ENCODE measurements at regions not wholly inside any gene's neighbourhood (a gene's known extent, or its start where the extent isn't known, plus 50 kb on each side); places are given as distances from the start of the nearest gene placed in this dataset.

- H2BK120ac ChIP-seq (ENCODE audit: low read depth, low read length, poor library complexity, severe bottlenecking): no peak overlapping the region
- H3K4me1 ChIP-seq (ENCODE audit: insufficient read depth, low read length): no peaks in the 10 kb centered on the region
- no peak for DNase-seq
- H4K20me1 ChIP-seq (ENCODE audit: control insufficient read depth, insufficient read depth, insufficient read length): no peaks in the 10 kb centered on the region
- H3K23me2 ChIP-seq (ENCODE audit: insufficient read length, low read depth, low read length, poor library complexity, severe bottlenecking): no peaks in the 10 kb centered on the region
- Mint-ChIP-seq H3K36me3 (ENCODE audit: insufficient read depth in 1 of 3, low read depth in 3 of 3) (no peaks in the 10 kb centered on the region), H3K27me3 (ENCODE audit: low read depth) (no peaks in the 10 kb centered on the region), H3K4me1 (peaks cover 3 to 6% of the 10 kb centered on the region in 2 experiments), H3K27ac (no peak overlapping the region), H3K4me3 (no peak overlapping the region), H3K9me3 (no peaks in the 10 kb centered on the region)
- no peak overlapping the region for H3K4ac ChIP-seq (ENCODE audit: low read depth, low read length)
- no peak overlapping the region for H2BK5ac ChIP-seq (ENCODE audit: insufficient read length, low read length)
- H3K9me3 ChIP-seq (ENCODE audit: control insufficient read depth, low read depth, low read length): no peaks in the 10 kb centered on the region
- no peaks in the 10 kb centered on the region for H3K79me2 ChIP-seq (ENCODE audit: insufficient read depth, low read length)
- H4K5ac ChIP-seq (ENCODE audit: insufficient read length, low read depth, low read length): no peak overlapping the region
- no peak overlapping the region for H2BK20ac ChIP-seq (ENCODE audit: low read depth, low read length, poor library complexity, severe bottlenecking)
- no peak overlapping the region for H3K14ac ChIP-seq (ENCODE audit: insufficient read depth, low read length)
- H3K56ac ChIP-seq (ENCODE audit: insufficient read length, low read depth, low read length): no peak overlapping the region
- H2BK15ac ChIP-seq (ENCODE audit: low read depth, low read length): no peak overlapping the region
- WGBS (ENCODE audit: extremely low coverage, insufficient read length, low lambda C conversion rate): no CpG with 5 or more reads among the region's 2 CpGs
- H3K4me2 ChIP-seq (ENCODE audit: insufficient read depth, insufficient read length, low read length): no peak overlapping the region
- H3K9ac ChIP-seq (ENCODE audit: extremely low read depth, insufficient read length, low read length): no peak overlapping the region
- H3K18ac ChIP-seq (ENCODE audit: insufficient read length, low read depth, low read length): no peak overlapping the region
- H4K8ac ChIP-seq (replicated peaks; ENCODE audit: insufficient read length, low read depth, low read length): no peak overlapping the region
- no peak overlapping the region for H2AK5ac ChIP-seq (ENCODE audit: insufficient read length, low read length)
- no peak overlapping the region for H2AFZ ChIP-seq (ENCODE audit: low read length)
- H3T11ph ChIP-seq (ENCODE audit: low read length): no peak overlapping the region
- no peak for TF ChIP-seq CTCF (conservative IDR thresholded peaks at IDR 0.05)
- no peak overlapping the region for H2BK12ac ChIP-seq (ENCODE audit: insufficient read length, low read depth, low read length)
- H3K23ac ChIP-seq (ENCODE audit: insufficient read length, low read depth, low read length): no peak overlapping the region
- H4K91ac ChIP-seq (ENCODE audit: insufficient read length, low read depth, low read length): no peak overlapping the region
- H3K27ac ChIP-seq (ENCODE audit: insufficient read length, low read depth, low read length): no peak overlapping the region
- no peaks in the 10 kb centered on the region for H3K79me1 ChIP-seq (ENCODE audit: insufficient read depth, low read depth, low read length, poor library complexity, severe bottlenecking)
- no peaks in the 10 kb centered on the region for H3K27me3 ChIP-seq (ENCODE audit: insufficient read depth, low read length)
Measured at GRCh38 chr13:34064456-34065205, 246.7 kb downstream of the RFC3 start.

All from H9 (cell line).